T-helper 9 cell (primary cell): ENCODE measurements at regions not wholly inside any gene's neighbourhood (a gene's known extent, or its start where the extent isn't known, plus 50 kb on each side); places are given as distances from the start of the nearest gene placed in this dataset.
"Not testable (repeated sequence)": the region's sequence is repeated elsewhere in the genome, so short reads cannot be mapped to it uniquely, and the experiment has no call there.

Experiments used
- DNase-seq: peaks from one replicate; pipeline ENCODE4 v3.0.0-alpha.2; 2020

- no peak for DNase-seq
Measured at GRCh38 chr6:15826814-15827318, 164.0 kb upstream of the DTNBP1 start.

GRCh38 chr6:15825332-15825930, 162.6 kb upstream of the DTNBP1 start:
- no peak for DNase-seq

- no peak for DNase-seq
Measured at GRCh38 chr6:15824811-15825210, 162.0 kb upstream of the DTNBP1 start.

- no peak for DNase-seq
Measured at GRCh38 chr6:15823838-15824414, 161.1 kb upstream of the DTNBP1 start.

- no peak for DNase-seq
Measured at GRCh38 chr6:15822835-15823234, 160.0 kb upstream of the DTNBP1 start.

- no peak for DNase-seq
Measured at GRCh38 chr6:15819841-15820240, 157.0 kb upstream of the DTNBP1 start.

GRCh38 chr6:15819226-15819625, 156.4 kb upstream of the DTNBP1 start:
- DNase-seq: no peak

GRCh38 chr6:15818491-15818890, 155.7 kb upstream of the DTNBP1 start:
- DNase-seq: no peak

GRCh38 chr6:15818044-15818443, 155.2 kb upstream of the DTNBP1 start:
- no peak for DNase-seq

GRCh38 chr6:15817100-15817499, 154.3 kb upstream of the DTNBP1 start:
- no peak for DNase-seq

GRCh38 chr6:15816661-15817060, 153.8 kb upstream of the DTNBP1 start:
- DNase-seq: no peak

- DNase-seq: not testable (repeated sequence)
Measured at GRCh38 chr6:15813698-15814097, 150.9 kb upstream of the DTNBP1 start.

GRCh38 chr6:15811107-15811506, 148.3 kb upstream of the DTNBP1 start:
- no peak for DNase-seq

- DNase-seq: no peak
Measured at GRCh38 chr6:15810618-15811017, 147.8 kb upstream of the DTNBP1 start.

GRCh38 chr6:15809367-15809766, 146.5 kb upstream of the DTNBP1 start:
- no peak for DNase-seq

GRCh38 chr6:15804164-15805154, 141.6 kb upstream of the DTNBP1 start:
- DNase-seq: no peak

GRCh38 chr6:15802466-15802865, 139.6 kb upstream of the DTNBP1 start:
- DNase-seq: no peak

- no peak for DNase-seq
Measured at GRCh38 chr6:15801912-15802311, 139.1 kb upstream of the DTNBP1 start.

- DNase-seq: no peak
Measured at GRCh38 chr6:15800841-15801617, 138.2 kb upstream of the DTNBP1 start.

- DNase-seq: no peak
Measured at GRCh38 chr6:15798533-15799255, 135.9 kb upstream of the DTNBP1 start.

GRCh38 chr6:15796844-15797243, 134.0 kb upstream of the DTNBP1 start:
- DNase-seq: no peak
